ENCODE measurements at regions not wholly inside any gene's neighbourhood (a gene's known extent, or its start where the extent isn't known, plus 50 kb on each side); places are given as distances from the start of the nearest gene placed in this dataset.

- Histone ChIP-seq H3K4me3 (ENCODE audit: low read depth, low read length) (no peak overlapping the region), H3K36me3 (replicated peaks) (no peaks in the 10 kb centered on the region), H3K27ac (no peak overlapping the region), H3K27me3 (replicated peaks) (no peaks in the 10 kb centered on the region)
- in situ Hi-C loops (cut with HindIII; ENCODE audit: low pct_ligation_motif_present, low sequenced_read_pairs) = no loop called here
- DNase-seq = no peak
- no peak for TF ChIP-seq CTCF (IDR thresholded peaks at IDR 0.05; ENCODE audit: low read depth, low read length, missing control alignments)
Observed at GRCh38 chr9:74236857-74237256, 260.3 kb upstream of the RORB start.

GRCh38 chr9:74245866-74246497 lies 251.2 kb upstream of the RORB start:
- H3K4me3 ChIP-seq (ENCODE audit: low read depth, low read length) = no peak overlapping the region
- DNase-seq = no peak
- no peaks in the 10 kb centered on the region for H3K36me3 ChIP-seq (replicated peaks)
- no peaks in the 10 kb centered on the region for H3K27me3 ChIP-seq (replicated peaks)
- no peak for TF ChIP-seq CTCF (IDR thresholded peaks at IDR 0.05; ENCODE audit: low read depth, low read length, missing control alignments)
- in situ Hi-C loops (cut with HindIII; ENCODE audit: low pct_ligation_motif_present, low sequenced_read_pairs) = no loop called here
- no peak overlapping the region for H3K27ac ChIP-seq

GRCh38 chr9:74255489-74255984 lies 241.6 kb upstream of the RORB start:
- no peak for DNase-seq
- H3K27me3 ChIP-seq (replicated peaks) = no peaks in the 10 kb centered on the region
- no peaks in the 10 kb centered on the region for H3K36me3 ChIP-seq (replicated peaks)
- no peak overlapping the region for H3K27ac ChIP-seq
- in situ Hi-C loops (cut with HindIII; ENCODE audit: low pct_ligation_motif_present, low sequenced_read_pairs) = no loop called here
- TF ChIP-seq CTCF (IDR thresholded peaks at IDR 0.05; ENCODE audit: low read depth, low read length, missing control alignments) = no peak
- H3K4me3 ChIP-seq (ENCODE audit: low read depth, low read length) = no peak overlapping the region

- H3K4me3 ChIP-seq (ENCODE audit: low read depth, low read length) = no peak overlapping the region
- H3K36me3 ChIP-seq (replicated peaks) = no peaks in the 10 kb centered on the region
- TF ChIP-seq CTCF (IDR thresholded peaks at IDR 0.05; ENCODE audit: low read depth, low read length, missing control alignments) = no peak
- no peak for DNase-seq
- H3K27ac ChIP-seq = no peak overlapping the region
- H3K27me3 ChIP-seq (replicated peaks) = no peaks in the 10 kb centered on the region
- in situ Hi-C loops (cut with HindIII; ENCODE audit: low pct_ligation_motif_present, low sequenced_read_pairs) = no loop called here
Observed at GRCh38 chr9:74275872-74276508, 221.1 kb upstream of the RORB start.

GRCh38 chr9:74277532-74277931 lies 219.6 kb upstream of the RORB start:
- Histone ChIP-seq H3K27me3 (replicated peaks) (no peaks in the 10 kb centered on the region), H3K36me3 (replicated peaks) (no peaks in the 10 kb centered on the region), H3K27ac (no peak overlapping the region), H3K4me3 (ENCODE audit: low read depth, low read length) (no peak overlapping the region)
- TF ChIP-seq CTCF (IDR thresholded peaks at IDR 0.05; ENCODE audit: low read depth, low read length, missing control alignments) = no peak
- in situ Hi-C loops (cut with HindIII; ENCODE audit: low pct_ligation_motif_present, low sequenced_read_pairs) = no loop called here
- no peak for DNase-seq

All from brain microvascular endothelial cell (primary cell).